GM18498 (cell line): ENCODE measurements at regions not wholly inside any gene's neighbourhood (a gene's known extent, or its start where the extent isn't known, plus 50 kb on each side); places are given as distances from the start of the nearest gene placed in this dataset.

ENCODE experiments used
- ATAC-seq: cut with Tn5 transposase; IDR thresholded peaks from one replicate; pipeline ENCODE4 v1.9.1; 2021; ENCODE audit warnings: mild to moderate bottlenecking, moderate library complexity; ENCODE audit not compliant: unreplicated experiment

DNA sequence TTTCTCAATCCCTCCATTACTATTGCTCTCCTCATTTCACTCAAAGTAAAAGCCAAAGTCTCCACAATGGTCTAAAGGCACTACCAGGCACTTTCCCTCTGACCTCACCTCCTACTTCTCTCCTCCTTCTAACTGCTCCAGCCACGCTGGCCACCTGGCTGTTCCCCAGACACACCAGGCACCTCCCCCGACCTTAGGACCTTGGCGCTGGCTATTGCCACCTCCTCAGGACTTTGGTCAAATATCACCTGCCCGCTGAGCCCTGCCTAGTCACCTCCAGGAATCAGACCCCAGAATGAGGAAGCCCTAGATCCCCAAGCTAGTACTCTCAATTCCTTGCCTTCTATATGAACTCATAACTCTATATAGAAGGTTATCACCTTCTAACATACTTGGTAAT lies 66.2 kb upstream of the STEAP1B start:
- ATAC-seq, result no peak

DNA sequence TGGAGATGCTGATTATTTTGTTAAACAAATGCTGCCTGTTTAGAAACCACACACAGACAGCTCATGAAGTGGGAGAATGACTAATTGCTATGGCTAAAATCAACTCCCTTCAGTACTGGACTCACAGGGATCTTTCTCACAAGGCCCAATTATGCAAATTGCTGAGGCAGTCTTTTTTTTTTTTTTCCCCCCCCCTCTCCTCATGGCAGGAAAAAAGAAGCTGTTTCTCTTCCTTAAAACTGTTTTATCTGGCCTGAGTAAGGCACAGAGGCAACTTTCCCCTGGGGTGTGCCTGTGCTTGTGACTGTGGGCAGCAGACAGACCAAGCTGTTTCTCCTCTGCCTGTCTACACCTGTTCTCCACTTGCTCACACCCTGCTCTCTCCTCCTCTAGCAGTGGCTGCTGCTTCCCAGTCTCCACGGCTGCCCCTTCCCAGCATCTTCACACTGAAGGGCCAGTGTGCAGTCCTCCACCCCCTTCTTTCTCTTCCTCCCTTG lies 65.4 kb upstream of the STEAP1B start:
- ATAC-seq, result peak; percentile 42

DNA sequence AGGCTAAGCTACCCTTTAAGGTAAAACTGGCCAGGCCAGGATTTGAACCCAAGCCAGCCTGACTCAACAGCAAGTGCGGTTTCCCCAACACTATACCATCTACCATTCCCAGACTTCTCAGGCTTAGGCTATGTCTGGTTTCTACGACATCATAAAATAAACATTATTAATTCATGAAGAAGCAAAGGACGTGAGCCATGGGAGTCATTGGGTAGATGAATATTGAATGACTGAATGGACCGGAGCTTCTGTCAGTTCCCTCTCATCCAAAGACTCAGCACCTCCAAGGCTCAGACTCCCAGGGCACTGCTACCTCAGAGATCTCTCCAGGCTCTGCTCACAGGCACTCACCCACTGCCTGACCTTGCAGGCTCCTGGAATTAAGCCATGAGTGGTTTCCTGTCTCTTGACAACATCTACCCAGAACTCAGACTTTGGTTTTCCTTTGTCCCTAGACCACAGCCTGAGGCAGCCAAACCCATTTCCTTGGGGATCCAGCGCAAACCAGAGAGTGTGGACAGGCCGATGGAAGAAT lies 64.6 kb upstream of the STEAP1B start:
- ATAC-seq, result no peak

DNA sequence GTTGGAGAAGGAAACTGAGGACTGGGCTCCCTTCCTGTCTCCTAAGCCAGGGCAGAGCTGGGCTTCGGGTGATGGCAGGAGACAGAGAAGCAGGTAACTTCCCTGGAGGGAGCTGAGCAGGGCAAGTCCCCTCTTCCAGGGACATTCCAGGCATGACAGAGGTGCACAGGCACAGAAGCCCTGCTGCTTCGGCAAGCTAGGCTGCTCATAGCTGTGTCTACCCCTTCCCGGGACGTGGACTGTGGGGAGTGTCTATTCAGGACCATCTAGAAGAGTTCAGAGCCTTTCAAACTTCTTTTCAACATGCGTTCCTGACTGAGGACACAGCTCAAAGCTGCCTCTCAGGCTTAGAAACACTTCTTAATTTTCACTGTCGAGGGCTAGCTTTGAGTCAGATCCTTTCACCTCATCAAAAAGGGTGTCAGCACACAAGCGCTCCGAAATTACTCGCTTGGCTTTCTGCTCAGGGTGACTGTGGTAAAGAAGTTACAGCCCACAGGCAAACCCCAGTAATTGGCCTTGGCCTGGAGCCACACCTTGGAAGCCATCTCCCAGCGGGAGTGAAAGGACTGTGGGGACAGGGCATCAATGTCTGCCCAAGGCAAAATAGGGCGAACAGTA lies 63.7 kb upstream of the STEAP1B start:
- peak; percentile 39 for ATAC-seq

DNA sequence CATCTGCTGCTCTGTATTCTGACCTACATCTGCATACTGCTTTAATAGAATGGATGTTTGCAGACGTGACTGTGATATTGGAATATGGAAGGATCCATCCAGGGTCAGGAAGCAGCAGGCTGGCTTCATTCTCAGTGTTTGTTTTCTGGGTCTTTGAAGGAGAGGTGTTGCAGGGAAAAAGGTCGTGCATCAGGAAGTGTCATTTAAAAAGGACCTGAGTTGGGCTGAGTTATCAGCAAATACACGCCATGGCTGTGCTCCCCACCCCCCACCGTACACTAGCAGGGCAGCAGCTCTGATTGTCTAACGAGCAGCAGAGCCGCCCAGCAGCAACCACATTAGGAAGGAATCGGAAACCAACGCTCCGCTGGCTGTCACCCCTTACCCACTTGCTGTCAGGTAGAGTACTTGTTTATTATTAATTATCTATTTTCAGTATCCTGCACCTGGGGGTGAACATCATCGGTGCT lies 63.1 kb upstream of the STEAP1B start:
- ATAC-seq, result peak; percentile 37

DNA sequence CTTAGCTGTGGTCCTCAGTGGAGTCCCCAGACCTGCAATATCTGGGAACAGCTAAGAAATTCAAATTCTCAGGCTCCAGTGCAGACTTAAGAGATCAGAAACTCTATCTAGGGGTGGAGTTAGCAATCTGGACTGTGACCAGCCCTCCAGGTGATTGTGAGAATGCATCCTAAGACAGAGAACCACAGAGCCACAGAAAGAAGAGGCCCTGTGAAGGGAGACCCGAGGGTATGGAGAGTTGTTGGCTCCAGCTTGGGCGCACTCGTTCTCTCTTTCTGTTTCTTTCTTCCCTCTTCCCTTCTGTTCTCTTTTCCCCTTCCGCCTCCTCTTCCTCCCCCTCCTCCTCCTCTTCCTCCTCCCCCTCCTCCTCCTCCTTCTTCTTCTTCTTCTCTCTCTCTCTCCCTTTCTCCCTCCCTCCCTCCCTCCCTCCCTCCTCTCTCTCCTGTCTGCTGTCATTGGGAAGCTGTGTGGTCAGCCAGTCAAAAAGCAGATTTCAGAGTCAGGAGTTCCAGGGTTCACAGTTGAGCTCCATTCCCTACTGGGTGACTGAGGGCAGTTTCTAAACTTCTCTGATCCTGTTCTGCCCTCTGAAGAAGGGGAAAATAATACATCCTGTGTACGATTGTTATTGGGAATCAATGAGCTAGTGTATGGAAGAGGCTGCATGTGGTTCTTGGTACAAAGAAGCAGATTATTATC lies 62.1 kb upstream of the STEAP1B start:
- no peak for ATAC-seq

DNA sequence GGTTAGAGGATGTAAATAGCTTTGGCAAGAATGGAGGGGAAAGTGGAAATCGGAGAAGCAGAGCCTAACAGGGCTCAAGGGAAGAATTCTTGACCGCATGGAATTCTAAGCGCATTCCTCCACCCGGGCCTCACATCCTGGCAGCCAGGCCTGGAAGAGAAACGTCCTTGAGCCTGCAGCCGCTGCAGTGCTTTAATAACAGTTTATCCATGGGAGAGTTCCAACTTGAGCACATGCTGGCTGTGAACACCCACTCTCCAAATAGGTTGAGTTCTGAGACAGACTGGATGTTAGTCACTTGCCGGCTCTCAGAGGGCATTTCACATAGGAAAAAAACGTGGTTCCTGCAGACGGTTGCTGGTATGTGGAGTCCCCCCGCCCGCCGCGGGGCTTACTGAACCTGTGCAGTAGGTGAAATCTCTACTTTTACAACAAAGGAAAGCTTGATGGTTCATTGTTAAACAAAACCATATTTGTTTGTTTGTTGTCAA lies 61.4 kb upstream of the STEAP1B start:
- no peak for ATAC-seq

DNA sequence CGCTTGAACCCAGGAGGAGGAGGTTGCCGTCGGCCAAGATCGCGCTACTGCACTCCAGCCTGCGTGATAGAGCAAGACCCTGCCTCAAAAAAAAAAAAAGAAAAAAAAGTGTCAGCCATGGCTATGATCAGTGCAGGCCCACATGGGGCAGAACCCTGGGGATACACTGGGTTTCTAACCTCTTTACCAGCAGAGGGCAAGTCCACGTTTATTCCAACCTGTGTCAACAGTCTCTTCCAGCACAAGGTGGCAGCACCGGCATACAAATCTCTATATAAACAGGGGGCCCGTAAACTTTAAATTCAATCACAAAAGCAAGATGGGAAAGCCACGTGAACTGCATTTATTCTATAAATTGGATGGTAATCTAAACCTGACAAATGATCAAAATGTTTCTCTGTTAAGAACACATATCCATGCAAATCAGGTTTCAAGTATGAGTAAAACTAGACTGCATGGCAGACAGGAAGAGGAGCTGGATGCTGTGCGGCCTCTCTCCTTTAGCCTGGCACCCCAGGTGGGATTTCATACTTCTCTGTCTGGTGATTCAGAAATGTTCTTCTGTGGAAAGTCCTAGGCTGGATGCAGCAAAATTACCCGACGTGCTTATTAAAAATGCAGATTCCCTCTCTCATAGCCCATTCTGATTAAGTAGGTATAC lies 60.0 kb upstream of the STEAP1B start:
- peak; percentile 45 for ATAC-seq

DNA sequence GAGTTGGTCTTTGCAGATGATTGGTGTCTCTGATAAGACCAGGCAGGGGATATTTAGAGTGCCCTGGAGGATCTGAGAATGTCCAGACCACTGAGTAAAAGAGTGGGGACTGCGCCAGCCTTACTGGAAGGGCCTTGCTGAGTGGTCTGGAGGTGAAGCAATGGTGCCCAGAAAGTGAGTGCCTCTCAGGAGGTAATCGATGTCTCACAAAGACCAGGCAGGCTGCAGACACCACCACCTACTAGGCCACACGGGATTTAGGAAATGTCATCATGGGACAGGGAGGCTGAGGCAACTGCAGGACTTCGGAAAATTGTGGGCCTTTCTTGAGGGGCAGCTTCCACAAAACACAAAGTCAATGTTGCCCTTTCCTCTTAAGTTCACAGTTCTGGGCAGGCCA lies 57.2 kb upstream of the STEAP1B start:
- no peak for ATAC-seq

DNA sequence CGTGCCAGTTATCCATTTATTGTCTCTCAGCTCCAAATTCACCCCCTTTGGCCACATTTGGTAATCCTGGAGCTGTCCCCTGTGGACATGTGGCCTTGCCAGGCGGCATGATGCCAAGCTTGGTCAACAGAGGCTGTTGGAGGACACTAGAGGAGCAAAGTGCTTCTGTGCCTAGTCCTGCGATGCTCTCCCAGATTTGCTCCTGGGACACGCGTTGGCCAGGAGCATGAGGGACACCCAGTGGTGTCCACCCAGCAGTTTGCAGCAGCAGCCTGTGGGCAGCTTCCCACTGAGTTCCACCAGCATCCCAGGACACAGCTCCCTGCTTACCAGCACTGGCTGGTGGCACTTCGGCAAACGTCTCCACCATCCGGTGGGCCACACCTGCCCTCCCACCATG lies 55.5 kb upstream of the STEAP1B start:
- no peak for ATAC-seq

DNA sequence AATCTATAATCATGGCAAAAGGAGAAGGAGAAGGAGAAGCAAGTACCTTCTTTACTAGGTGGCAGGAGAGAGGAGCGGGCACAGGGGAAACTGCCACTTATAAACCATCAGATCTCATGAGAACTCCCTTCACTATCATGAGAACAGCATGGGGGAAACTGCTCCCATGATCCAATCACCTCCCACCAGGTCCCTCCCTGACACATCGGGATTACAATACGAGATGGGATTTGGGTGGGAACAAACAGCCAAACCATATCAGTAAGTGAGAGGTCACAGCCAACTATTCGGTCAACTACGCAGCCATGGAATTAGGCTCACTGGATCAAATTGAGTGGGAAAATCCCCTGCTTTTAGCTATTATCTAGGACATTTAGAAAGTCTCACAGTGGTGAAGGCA lies 54.2 kb upstream of the STEAP1B start:
- no peak for ATAC-seq

DNA sequence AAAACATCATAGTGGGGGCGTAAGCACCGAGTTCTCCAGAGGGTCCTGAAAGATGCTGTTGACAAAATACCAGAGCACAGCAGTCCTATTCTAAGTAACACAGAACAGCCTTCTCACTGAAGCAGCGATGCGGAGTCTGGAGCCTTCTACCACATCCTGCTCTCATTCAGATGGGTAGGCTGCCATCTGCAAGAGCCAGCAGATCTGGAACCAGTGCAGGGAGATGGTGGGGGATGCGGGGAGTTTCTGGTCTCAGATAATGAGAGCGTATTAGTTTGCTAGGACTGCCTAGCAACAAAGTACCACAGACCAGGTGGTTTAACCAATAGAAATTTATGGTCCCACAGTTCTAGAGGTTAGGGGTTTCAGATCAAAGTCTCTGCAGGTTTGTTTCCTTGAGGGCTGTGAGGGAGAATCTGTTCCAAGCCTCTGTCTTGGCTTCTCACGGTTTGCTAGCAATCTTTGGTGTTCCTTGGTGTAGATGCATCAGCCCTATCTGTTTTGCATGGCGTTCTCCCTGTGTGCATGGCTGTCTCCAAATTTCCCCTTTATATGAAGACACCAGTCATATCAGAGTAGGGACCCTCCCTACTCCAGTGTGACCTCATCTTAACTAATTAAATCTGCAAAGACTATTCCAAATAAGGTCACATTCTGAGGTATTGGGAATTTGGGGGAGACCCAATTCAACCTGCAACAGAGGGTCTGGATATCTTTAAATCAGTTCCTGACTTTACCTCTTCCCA lies 52.0 kb upstream of the STEAP1B start:
- ATAC-seq, result peak; percentile 92

DNA sequence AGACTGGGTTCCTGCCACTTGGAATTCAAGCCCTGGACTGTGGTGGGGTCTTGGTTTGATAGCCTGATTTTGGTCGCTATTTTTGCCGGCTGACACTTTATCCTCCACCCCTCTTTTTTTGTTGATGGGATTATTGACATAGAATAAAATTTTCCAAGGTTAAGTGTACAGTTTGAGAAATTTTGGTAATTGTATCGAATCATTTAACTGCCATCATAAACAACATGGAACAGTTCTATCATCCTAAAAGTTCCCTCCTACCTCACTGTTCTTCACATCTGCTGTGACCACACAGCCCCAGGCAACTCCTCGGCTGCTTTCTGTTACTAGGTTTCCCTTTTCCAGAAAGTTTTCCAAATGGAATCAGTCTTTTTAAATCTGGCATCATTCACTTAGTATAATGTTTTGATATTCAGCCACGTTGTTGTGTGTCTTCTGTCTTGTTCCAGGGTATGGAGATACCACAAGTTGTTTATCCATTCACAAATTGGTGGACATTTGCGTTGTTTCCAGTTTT lies 50.6 kb upstream of the STEAP1B start:
- no peak for ATAC-seq

DNA sequence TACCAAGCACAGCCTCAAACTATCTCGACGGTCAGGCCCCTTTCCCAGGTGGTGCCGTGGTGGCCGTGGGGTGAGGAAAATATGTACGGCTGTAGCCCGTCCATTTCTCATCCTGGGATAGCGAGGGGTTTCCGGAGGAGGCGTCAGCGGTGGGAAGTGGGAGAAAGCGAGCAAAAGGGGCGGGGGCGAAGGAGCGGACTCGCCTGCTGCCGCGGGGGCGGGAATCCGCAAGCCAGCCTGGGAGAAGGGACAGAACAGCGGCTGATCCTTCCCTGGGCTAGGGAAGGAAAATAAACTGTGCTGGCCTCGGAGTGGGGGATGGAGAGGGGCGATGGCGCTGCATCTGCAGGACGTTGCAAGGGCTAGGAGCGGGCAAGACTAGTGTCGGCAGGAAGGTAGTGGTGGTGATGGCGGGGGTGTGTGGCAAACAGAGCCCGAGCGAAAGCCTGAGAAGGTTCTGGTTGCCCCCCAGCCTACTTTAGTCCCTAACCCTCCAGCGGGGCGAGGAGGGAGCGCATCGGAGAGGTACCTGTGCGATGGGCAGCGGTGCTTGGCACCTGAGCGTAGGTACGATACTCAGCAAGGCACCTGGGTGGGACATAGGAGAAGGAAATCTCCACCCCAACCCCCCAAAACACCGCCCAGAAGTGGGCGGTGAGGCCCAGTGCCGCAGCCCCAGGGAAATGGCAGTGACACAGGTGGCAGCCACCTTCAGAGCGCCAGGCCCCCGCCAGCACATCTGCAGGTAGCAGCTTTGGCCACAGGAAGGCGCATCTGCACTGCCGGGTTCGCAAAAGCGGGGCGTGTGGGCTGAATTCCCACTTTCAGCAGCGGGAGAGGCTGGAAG lies 49.9 kb upstream of the STEAP1B start:
- no peak for ATAC-seq
